GM18873 (cell line): ENCODE measurements at regions not wholly inside any gene's neighbourhood (a gene's known extent, or its start where the extent isn't known, plus 50 kb on each side); places are given as distances from the start of the nearest gene placed in this dataset.
"Not testable (repeated sequence)": the region's sequence is repeated elsewhere in the genome, so short reads cannot be mapped to it uniquely, and the experiment has no call there.

Source experiments
- ATAC-seq: cut with Tn5 transposase; IDR thresholded peaks from one replicate; pipeline ENCODE4 v1.9.1; 2021; ENCODE audit warnings: mild to moderate bottlenecking, moderate library complexity, moderate number of reproducible peaks; ENCODE audit not compliant: unreplicated experiment, low FRiP score

- ATAC-seq: no peak
Observed at GRCh38 chr1:188070848-188071247, 1242.1 kb downstream of the PLA2G4A start.

GRCh38 chr1:188089015-188089414 lies 1260.3 kb downstream of the PLA2G4A start:
- no peak for ATAC-seq

- no peak for ATAC-seq
Observed at GRCh38 chr1:188089461-188089860, 1260.7 kb downstream of the PLA2G4A start.

- ATAC-seq: no peak
Observed at GRCh38 chr1:188096521-188096920, 1267.8 kb downstream of the PLA2G4A start.

- ATAC-seq: no peak
Observed at GRCh38 chr1:188117436-188117835, 1288.7 kb downstream of the PLA2G4A start.

- no peak for ATAC-seq
Observed at GRCh38 chr1:188122646-188123045, 1293.9 kb downstream of the PLA2G4A start.

- no peak for ATAC-seq
Observed at GRCh38 chr1:188127507-188127906, 1298.8 kb downstream of the PLA2G4A start.

- ATAC-seq: no peak
Observed at GRCh38 chr1:188128761-188129160, 1300.0 kb downstream of the PLA2G4A start.

GRCh38 chr1:188129856-188130838 lies 1301.4 kb downstream of the PLA2G4A start:
- no peak for ATAC-seq

GRCh38 chr1:188137221-188137620 lies 1308.5 kb downstream of the PLA2G4A start:
- ATAC-seq: no peak

- ATAC-seq: no peak
Observed at GRCh38 chr1:188140958-188141357, 1312.2 kb downstream of the PLA2G4A start.

GRCh38 chr1:188154196-188154595 lies 1325.4 kb downstream of the PLA2G4A start:
- ATAC-seq: no peak

GRCh38 chr1:188154761-188155160 lies 1326.0 kb downstream of the PLA2G4A start:
- ATAC-seq: no peak

GRCh38 chr1:188155261-188155660 lies 1326.5 kb downstream of the PLA2G4A start:
- ATAC-seq: no peak

- no peak for ATAC-seq
Observed at GRCh38 chr1:188164459-188164858, 1335.7 kb downstream of the PLA2G4A start.

GRCh38 chr1:188166654-188167053 lies 1337.9 kb downstream of the PLA2G4A start:
- ATAC-seq: no peak

GRCh38 chr1:188169971-188170370 lies 1341.2 kb downstream of the PLA2G4A start:
- no peak for ATAC-seq

GRCh38 chr1:188170411-188170810 lies 1341.7 kb downstream of the PLA2G4A start:
- no peak for ATAC-seq

- ATAC-seq: no peak
Observed at GRCh38 chr1:188170935-188171334, 1342.2 kb downstream of the PLA2G4A start.

GRCh38 chr1:188182063-188182462 lies 1353.3 kb downstream of the PLA2G4A start:
- ATAC-seq: not testable (repeated sequence)

- no peak for ATAC-seq
Observed at GRCh38 chr1:188188317-188188716, 1359.6 kb downstream of the PLA2G4A start.

- ATAC-seq: no peak
Observed at GRCh38 chr1:188194916-188195315, 1366.2 kb downstream of the PLA2G4A start.
